ENCODE measurements at regions not wholly inside any gene's neighbourhood (a gene's known extent, or its start where the extent isn't known, plus 50 kb on each side); places are given as distances from the start of the nearest gene placed in this dataset.

DNA sequence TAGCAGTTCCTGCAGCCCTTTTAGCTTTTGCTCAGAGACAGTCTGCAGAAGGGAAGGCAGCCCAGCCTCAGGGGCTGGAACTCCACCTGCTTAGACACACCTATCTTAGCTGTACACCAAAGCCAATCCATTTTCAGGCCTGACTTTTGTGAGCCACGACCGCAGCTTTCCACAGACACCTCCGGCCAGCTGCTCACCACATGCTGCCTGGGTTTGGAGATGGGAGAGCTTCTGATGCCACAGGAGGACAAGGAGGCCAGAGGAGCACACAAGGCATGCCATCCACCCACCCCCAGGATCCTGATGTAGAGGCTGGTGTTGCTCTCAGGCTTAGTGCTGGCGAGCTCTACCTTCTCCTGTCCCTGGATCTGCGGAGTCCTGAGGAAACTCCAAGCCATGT is 141.8 kb upstream of the NALF2 start:
- no peak for DNase-seq

DNA sequence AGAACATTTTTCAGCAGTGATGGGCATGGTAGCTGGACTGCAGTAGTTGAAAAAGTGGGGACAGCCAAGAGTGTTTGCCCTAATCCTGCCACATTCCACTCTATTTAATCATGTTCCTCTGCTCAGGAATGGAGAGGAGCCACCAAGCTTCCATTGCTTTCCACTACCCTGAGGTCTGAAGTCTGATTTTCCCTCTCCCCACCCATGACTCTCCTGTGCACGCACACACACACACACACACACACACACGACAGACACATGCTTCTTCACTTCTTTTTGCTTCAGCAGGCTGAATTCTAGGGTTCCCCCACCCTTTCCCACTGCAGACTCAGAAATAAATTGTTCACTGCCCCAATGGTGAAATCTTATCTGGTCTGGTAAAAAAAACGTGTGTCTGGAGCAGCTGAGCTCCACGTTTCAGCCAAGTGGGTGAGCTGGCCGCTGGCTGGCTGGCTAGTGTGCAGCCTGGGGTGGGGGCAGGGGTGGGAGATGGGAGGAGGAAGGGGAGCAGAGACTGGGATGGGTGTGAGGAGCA is 142.7 kb upstream of the NALF2 start:
- no peak for DNase-seq

GRCh38 chrX:69357317-69357716 is 146.8 kb upstream of the NALF2 start:
- no peak for DNase-seq

GRCh38 chrX:69324851-69325250 is 159.6 kb upstream of the PJA1 start:
- DNase-seq: no peak

- no peak for DNase-seq
Measured at GRCh38 chrX:69323786-69324720, 158.8 kb upstream of the PJA1 start.

DNA sequence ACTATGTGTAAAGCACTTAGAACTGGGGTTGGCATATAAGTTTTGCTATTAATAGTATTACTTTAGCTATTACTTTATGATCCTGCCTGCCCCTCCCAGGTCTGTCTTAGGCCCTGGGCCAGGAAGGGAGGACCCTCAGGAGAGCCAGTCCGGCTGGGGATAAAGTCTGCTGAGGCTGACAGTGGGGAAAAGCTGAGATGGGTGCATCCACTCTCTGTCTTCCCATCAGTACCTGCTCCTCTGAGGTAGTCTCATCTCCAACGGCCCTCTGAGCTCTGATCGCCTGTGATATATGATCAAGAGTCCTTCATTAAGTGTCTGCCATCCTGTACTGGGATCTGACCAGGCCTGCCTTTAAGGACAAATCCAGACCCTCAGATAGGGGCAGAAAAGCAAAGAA is 156.5 kb upstream of the PJA1 start:
- no peak for DNase-seq

GRCh38 chrX:69321006-69321655 is 155.9 kb upstream of the PJA1 start:
- DNase-seq: no peak

DNA sequence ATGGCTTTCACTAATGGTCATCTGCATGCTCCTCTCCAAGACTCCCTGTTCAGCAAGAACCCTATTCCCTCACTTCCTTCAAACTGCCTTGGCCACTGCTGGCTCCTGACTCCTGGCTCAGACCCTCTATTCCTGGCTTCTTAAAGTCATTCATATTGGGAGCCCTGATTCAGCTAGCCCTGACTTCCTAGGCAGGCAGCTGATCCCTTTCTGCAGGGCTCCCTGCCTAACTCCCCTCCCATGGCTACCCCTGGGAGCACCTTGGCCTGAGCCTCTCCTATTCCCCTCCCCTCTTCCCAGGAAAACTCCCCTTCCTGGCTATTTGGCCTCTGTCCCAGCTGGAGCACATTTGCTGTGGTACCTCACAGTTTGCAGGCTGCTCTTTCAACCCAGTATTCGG is 154.9 kb upstream of the PJA1 start:
- no peak for DNase-seq

- DNase-seq: no peak
Measured at GRCh38 chrX:69319376-69319775, 154.1 kb upstream of the PJA1 start.

DNA sequence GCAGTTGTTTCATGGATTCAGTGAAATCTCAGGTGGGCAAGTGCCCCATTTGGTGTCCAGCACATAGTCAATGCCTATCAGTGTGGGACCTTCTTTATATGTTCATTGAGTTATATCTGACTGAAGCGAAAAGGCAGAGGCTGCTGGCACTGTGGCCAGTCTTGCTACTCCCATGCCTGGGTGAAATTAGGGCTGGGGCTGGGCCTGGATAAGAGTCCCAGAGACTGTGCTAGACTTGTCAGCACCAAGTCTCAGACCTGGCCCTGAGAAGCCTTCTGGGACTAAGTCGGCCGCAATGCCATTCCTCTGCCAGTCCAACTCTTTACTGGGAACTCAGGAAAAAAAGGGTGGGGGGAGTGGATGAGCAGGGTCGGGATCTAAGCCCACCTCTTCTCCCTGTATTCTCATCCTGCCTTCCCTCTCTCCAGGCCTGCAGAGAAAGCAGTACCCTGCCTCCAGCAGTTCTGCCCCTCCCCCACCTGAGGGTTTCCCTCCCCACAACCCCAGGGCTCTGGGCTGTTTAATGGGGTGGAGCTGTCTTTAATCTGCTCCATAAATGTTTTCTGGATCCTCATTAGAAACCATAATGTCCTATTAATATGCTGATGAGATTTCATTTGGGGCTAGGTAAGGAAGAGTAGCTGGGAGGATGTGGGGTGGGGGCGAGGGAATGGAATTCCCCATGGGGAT is 153.5 kb upstream of the PJA1 start:
- no peak for DNase-seq

DNA sequence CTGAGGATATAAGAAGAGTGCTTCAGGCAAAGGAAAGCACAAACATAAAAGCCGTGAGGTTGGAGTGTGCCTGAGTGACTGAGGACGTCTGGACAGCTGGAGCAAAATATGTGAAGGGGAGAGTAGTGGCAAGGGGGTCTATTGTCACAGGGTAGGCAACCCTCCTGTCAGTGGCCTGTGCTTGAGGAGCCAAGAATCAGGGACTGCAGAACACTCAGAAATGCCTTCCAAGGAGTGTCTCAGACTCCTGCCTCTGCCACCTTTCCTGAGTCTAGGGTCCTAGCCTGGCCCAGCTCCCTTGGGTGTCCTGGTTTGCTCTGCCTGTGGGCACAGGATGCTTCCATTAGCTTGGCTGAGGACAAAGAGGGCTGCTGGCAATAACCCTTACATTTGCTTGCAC is 152.5 kb upstream of the PJA1 start:
- no peak for DNase-seq

- DNase-seq: no peak
Measured at GRCh38 chrX:69314436-69315348, 149.4 kb upstream of the PJA1 start.

DNA sequence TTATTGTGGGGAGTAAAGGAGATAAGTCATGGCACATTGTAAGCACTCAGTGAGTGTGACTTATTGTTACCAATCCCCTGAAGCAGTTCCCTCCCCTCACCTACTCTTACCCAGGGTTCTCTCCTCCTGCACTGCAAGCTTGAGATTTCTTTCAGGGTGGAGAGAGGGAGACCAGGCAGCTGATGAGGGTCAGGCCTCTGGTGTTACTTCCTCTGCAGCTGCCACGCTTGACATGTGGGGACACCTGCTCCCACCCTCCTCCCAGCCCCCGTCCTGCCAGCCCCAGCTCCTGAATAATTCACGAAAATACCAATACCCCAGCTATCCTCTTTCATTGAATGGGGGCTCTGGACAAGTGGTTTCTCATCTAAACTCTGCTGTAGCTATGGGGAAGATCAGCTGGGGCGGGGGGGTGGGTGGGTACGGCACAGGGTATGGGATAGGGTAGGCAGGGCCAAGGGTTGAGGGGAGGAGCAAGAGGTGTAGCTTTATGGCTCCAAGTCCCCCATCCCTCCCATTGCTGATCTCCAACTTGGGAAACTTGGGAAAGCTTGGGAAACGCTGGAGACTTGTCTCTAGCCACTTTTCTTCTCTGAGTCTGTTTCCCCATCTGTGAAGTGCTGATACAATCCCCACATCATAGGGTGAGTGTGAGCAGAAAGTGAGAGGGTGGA is 148.5 kb upstream of the PJA1 start:
- no peak for DNase-seq

DNA sequence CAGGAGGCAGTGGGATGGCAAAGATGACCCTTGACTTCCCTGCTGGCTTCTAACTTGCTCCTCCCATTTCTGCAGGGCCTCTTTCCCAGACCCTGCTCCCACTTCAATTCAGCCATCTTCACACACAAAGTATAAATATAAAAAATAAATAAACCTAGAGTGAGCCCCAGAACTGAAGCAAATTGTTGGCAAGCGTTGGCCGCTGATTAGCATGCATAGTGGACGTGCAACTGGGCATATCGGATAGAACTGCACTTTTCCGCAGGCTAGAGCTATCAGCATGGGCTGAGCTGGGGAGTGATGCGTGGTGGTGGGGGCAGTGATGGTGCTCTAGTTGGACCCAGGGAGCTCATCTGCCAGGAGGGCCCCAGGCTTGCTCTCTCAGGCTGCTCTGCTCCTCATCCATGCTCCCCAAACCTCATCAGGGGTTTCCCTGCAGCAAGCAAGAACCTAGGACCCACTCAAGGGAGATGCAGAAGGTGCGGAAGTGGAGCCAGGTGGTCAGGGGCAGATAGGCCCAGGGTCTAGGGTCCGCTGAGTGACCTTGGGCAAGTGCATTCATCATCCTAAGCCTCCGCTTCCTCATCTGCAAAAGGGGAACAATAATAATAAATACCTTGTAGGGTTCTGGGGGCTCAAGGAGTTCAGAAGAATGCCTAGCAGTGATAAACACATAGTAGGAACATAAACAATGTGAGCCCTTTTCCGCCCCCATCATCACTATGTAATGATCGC is 146.8 kb upstream of the PJA1 start:
- DNase-seq: no peak

- DNase-seq: no peak
Measured at GRCh38 chrX:69309074-69309792, 144.0 kb upstream of the PJA1 start.

DNA sequence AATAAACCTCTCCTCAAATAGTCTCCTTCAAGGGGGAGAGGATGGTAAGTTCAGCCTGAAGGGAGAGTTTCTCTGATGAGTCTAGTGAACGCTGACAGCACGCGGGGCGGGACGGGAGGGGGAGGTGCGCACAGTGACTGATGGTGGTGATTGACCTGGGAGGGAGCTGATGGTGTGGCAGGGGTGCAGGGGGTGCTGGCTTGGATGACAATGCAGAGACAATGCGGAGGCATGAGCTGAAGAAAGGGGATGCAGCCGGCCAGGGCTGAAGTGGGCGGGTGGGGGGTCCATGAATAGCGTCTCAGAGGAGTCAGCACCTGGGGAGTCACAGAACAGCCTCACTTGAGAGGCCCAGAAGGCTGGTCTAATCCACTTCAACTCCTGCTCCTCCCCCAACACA is 142.5 kb upstream of the PJA1 start:
- no peak for DNase-seq

DNA sequence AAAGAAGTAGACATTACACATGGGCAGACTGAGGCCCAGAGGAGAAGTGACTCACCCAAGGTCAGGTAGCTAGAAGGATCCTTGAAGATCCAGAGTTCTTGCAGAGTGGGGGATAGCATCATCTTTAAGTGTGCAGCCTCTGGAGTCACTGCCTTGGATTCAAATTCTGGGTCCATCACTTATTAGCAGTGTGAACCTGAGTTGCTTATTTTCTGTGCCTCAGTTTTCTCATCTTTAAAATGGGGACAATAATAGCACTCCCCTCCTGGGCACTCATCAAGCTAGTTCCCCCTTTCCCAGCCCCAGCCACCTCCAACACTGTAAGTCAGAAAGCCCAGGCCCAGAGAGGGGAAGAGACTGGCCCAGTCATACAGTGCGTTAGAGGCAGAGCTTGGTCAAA is 141.8 kb upstream of the PJA1 start:
- DNase-seq: no peak

- DNase-seq: no peak
Measured at GRCh38 chrX:69306063-69306404, 140.8 kb upstream of the PJA1 start.

DNA sequence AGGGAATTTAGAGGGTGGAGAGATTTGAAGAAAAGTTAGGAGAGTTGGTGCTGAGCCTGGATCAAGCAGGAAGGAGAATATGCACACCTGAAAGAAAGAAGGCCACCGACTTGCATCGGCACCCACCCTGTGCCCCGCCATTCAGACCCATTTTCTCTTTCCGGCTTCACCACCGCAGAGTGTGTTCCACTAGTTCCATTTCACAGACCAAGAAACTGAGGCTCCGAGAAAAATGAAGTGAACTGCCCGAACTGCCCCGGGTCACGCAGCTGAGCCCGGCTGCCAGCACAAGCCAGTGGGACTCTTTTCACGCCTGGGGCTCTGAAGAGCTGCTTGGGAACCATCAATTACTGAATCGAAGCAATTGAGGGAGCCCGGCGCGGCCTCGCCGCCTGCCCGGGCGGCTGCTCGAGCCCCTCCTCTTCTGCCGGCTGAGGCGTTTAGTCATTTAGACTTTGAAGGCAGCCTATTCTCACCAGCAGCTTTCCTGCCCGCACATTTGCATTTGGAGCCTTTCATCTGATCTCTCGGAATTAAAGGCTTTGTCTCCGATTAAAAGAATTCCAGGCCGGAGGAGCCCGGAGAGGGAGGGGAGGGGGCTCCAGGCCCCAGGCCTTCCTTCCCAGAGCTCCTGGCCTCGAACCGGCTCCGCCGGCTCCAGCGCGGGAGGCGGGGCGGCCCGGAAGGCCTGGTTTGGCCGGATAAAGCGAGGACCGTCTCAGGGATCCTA is 140.2 kb upstream of the PJA1 start:
- DNase-seq: no peak

DNA sequence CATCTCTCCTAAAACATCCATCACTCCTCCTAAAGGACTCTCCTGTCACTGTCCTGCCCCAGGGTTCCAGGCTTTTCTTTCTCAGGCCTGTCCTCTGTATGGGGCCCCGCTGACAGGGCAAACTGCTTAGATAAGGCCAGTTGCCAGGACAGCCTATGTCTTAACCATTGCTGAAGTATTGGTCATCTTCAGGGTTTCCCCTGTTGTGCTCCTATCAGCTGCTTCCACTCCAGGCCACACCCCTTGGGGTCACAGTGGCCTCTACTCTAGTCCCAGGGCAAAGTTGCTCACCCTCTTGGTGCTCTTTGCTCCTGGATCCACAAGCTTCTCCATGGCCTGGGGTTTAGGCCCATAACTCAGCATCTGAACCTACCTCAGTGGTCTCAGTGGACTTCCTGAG is 138.0 kb upstream of the PJA1 start:
- peak; percentile 6 for DNase-seq

Measured in OCI-M1 (cell line).